PC-9 (cell line): ENCODE measurements at regions not wholly inside any gene's neighbourhood (a gene's known extent, or its start where the extent isn't known, plus 50 kb on each side); places are given as distances from the start of the nearest gene placed in this dataset.

ENCODE experiments used
- BruUV-seq: library from RNA; stranded (reverse); fragments of 400-500 nt; replicated peaks from 2 replicates; lab custom pipeline; 2021; lab: Mats Ljungman, UMichigan
- CTCF ChIA-PET: fragments of 300-600 bp; sonication (Branson Sonifier 250); formaldehyde crosslinking; loops from one replicate; lab custom pipeline; 2022; ENCODE audit warnings: antibody characterized with exemption; lab: Charles Lee
- POLR2A ChIA-PET: fragments of 300-600 bp; sonication (Branson Sonifier 250); formaldehyde crosslinking; loops from one replicate; lab custom pipeline; 2022; ENCODE audit warnings: antibody characterized with exemption; ENCODE audit not compliant: unreplicated experiment; lab: Charles Lee
- DNase-seq, 2 experiments: peaks; one replicate each; pipeline versions ENCODE4 v3.0.0 to v3.0.0-alpha.2; 2015 to 2022; ENCODE audit warnings: mixed read lengths in 1 of 2
- H2AFZ ChIP-seq: fragments of 200-600 bp; sonication (generic); 2 replicates; pipeline ENCODE4 v1.8.1; 2017; ENCODE audit warnings: antibody characterized with exemption
- H3F3A ChIP-seq: fragments of 200-600 bp; sonication (generic); 2 replicates; pipeline ENCODE4 v1.8.1; 2017; ENCODE audit warnings: antibody characterized with exemption, mild to moderate bottlenecking, low read depth; ENCODE audit not compliant: insufficient read depth
- H3K27ac ChIP-seq: fragments of 200-600 bp; sonication (generic); 2 replicates; pipeline ENCODE4 v1.6.1; 2016; ENCODE audit warnings: mixed run types
- H3K27me3 ChIP-seq: fragments of 200-600 bp; sonication (generic); 2 replicates; pipeline ENCODE4 v1.6.1; 2016; ENCODE audit warnings: low read depth, mixed run types; ENCODE audit not compliant: insufficient read depth
- H3K36me3 ChIP-seq: fragments of 200-600 bp; sonication (generic); 2 replicates; pipeline ENCODE4 v1.6.1; 2016; ENCODE audit warnings: low read depth, mixed run types
- H3K4me1 ChIP-seq: fragments of 200-600 bp; sonication (generic); replicated peaks from 2 replicates; pipeline ENCODE4 v1.6.1; 2016; ENCODE audit warnings: mixed run types; ENCODE audit not compliant: insufficient read depth
- H3K4me2 ChIP-seq: fragments of 200-600 bp; sonication (generic); 2 replicates; pipeline ENCODE4 v1.6.1; 2017; ENCODE audit warnings: mixed run types
- H3K4me3 ChIP-seq: fragments of 200-600 bp; sonication (generic); 2 replicates; pipeline ENCODE4 v1.6.1; 2016; ENCODE audit warnings: mixed run types
- H3K79me2 ChIP-seq: fragments of 200-600 bp; sonication (generic); 2 replicates; pipeline ENCODE4 v1.6.1; 2017; ENCODE audit warnings: low read depth, mixed run types
- H3K9me2 ChIP-seq: fragments of 200-600 bp; sonication (generic); 2 replicates; pipeline ENCODE4 v1.8.1; 2017; ENCODE audit warnings: mild to moderate bottlenecking; ENCODE audit not compliant: insufficient read depth
- H3K9me3 ChIP-seq: fragments of 200-600 bp; sonication (generic); 2 replicates; pipeline ENCODE4 v1.8.1; 2016; ENCODE audit warnings: low read depth; ENCODE audit not compliant: insufficient read depth
- H4K20me1 ChIP-seq: fragments of 200-600 bp; sonication (generic); 2 replicates; pipeline ENCODE4 v1.8.1; 2017; ENCODE audit not compliant: insufficient read depth
- EZH2 ChIP-seq: fragments of 200-600 bp; sonication (generic); IDR thresholded peaks from 2 replicates; pipeline ENCODE4 v1.8.0; 2017; ENCODE audit warnings: antibody characterized with exemption, low read depth
- intact Hi-C: fragments of 100-400 bp; cut with micrococcal nuclease; formaldehyde crosslinking; loops from one replicate; pipeline ENCODE4 v1.10.0; 2022; ENCODE audit not compliant: unreplicated experiment
- TF ChIP-seq, protein P1 (sequence below): fragments of 200-600 bp; sonication (generic); conservative IDR thresholded peaks from 2 replicates; pipeline ENCODE4 v1.6.1; 2017; ENCODE audit warnings: mixed run types, antibody characterized with exemption, mild to moderate bottlenecking, moderate library complexity

DNA sequence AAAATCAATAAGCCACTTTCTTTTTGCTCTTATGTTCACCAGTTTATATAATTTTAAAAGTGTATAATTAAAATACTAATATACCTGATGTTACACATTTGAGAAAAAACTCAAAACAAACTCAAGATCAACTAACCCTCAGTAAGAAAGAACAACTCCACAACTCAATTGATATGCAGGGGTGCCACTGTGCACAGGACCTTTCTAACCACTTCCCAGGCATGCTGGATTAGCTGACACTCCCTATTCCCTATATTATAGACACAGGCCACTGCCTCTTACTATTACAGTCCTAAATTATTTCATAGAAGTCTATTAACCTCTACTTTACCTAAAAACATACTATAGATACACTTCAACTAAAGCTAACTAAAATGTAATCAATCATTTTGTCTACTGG lies 191.7 kb upstream of the KRR1 start:
- Histone ChIP-seq H3F3A (peaks cover 5% of the 10 kb centered on the region; the same call in 1 of the 2 replicates), H3K9me3 (no peaks in the 10 kb centered on the region), H3K4me1 (peaks cover 8% of the 10 kb centered on the region), H3K27me3 (no peaks in the 10 kb centered on the region), H3K27ac (no peak overlapping the region), H2AFZ (no peak overlapping the region), H4K20me1 (no peaks in the 10 kb centered on the region), H3K4me3 (no peak overlapping the region), H3K79me2 (no peaks in the 10 kb centered on the region), H3K9me2 (0 out of 2 replicates have a peak, but pooled peaks cover 10% of the 10 kb centered on the region), H3K4me2 (no peak overlapping the region), H3K36me3 (no peaks in the 10 kb centered on the region)
- CTCF ChIA-PET: no interaction called here
- POLR2A ChIA-PET: no interaction called here
- BruUV-seq: no TSS peak
- intact Hi-C loops: no loop called here
- no peak for TF ChIP-seq EZH2
- TF ChIP-seq, protein P1, sequence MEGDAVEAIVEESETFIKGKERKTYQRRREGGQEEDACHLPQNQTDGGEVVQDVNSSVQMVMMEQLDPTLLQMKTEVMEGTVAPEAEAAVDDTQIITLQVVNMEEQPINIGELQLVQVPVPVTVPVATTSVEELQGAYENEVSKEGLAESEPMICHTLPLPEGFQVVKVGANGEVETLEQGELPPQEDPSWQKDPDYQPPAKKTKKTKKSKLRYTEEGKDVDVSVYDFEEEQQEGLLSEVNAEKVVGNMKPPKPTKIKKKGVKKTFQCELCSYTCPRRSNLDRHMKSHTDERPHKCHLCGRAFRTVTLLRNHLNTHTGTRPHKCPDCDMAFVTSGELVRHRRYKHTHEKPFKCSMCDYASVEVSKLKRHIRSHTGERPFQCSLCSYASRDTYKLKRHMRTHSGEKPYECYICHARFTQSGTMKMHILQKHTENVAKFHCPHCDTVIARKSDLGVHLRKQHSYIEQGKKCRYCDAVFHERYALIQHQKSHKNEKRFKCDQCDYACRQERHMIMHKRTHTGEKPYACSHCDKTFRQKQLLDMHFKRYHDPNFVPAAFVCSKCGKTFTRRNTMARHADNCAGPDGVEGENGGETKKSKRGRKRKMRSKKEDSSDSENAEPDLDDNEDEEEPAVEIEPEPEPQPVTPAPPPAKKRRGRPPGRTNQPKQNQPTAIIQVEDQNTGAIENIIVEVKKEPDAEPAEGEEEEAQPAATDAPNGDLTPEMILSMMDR: no peak
- no peak for DNase-seq

DNA sequence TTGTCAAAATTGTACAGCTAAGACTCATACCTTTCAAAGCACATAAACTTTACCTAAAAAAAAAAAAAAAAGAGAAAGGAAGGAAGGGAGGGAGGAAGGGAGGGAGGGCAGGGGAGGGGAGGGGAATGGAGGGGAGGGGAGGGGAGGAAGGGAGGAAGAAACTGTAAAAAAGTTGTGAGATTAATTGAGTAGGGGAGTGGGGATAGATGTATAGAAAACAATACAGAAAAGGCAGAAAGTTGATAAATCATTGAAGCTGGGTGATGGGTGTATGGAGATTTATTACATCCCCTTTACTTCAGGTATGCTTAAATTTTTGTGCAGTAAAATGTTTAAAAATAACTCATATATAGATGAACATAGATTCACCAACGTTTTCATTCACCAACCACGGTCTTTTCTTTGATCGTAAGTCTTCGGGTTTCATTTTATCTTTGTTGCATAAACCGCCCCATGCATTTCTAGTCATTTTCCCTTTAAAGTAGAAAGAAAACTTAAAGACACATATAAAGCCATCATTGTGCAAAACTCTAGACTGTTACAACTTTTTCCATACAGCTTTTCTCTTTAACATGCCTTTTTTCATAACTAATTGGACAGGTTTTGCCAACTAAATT lies 191.2 kb upstream of the KRR1 start:
- Histone ChIP-seq H3K79me2 (no peaks in the 10 kb centered on the region), H3K9me3 (no peaks in the 10 kb centered on the region), H3K27me3 (no peaks in the 10 kb centered on the region), H4K20me1 (no peaks in the 10 kb centered on the region), H3K9me2 (0 out of 2 replicates have a peak, but pooled peaks cover 10% of the 10 kb centered on the region), H3K27ac (no peak overlapping the region), H3K4me2 (no peak overlapping the region), H2AFZ (no peak overlapping the region), H3F3A (peaks cover 5% of the 10 kb centered on the region; the same call in 1 of the 2 replicates), H3K4me1 (peaks cover 8% of the 10 kb centered on the region), H3K4me3 (no peak overlapping the region), H3K36me3 (no peaks in the 10 kb centered on the region)
- BruUV-seq: no TSS peak
- DNase-seq: no peak
- TF ChIP-seq EZH2: no peak
- TF ChIP-seq, protein P1: no peak
- intact Hi-C loops: no loop called here
- ChIA-PET POLR2A (no interaction called here), CTCF (no interaction called here)

DNA sequence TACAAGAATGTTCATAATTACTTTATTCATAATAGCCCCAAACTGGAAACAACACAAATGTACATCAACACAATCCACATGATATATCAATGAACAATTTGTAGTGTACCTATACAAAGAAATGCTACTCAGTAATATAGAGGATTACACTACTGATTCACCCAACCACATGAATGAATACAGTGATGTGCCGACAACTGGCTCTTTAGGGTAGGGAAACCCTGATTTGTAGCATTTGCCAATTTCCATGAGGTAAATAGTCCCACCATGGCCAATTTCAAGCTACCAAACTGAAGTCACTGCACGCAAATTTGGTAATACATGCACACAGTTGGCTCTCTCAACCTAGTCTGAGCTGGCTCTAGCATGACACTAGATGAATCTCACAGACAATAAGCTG lies 190.4 kb upstream of the KRR1 start:
- no peaks in the 10 kb centered on the region for H3K79me2 ChIP-seq
- ChIA-PET POLR2A (no interaction called here), CTCF (no interaction called here)
- H3K4me2 ChIP-seq: no peak overlapping the region
- no peaks in the 10 kb centered on the region for H3K9me3 ChIP-seq
- no peaks in the 10 kb centered on the region for H3K36me3 ChIP-seq
- H3K4me3 ChIP-seq: no peak overlapping the region
- H3K27ac ChIP-seq: no peak overlapping the region
- H2AFZ ChIP-seq: no peak overlapping the region
- intact Hi-C loops: no loop called here
- H3K27me3 ChIP-seq: no peaks in the 10 kb centered on the region
- no TSS peak for BruUV-seq
- no peaks in the 10 kb centered on the region for H4K20me1 ChIP-seq
- 0 out of 2 replicates have a peak, but pooled peaks cover 10% of the 10 kb centered on the region for H3K9me2 ChIP-seq
- no peak for DNase-seq
- no peak for TF ChIP-seq EZH2
- H3K4me1 ChIP-seq: peaks cover 6% of the 10 kb centered on the region
- H3F3A ChIP-seq: peaks cover 5% of the 10 kb centered on the region; the same call in 1 of the 2 replicates
